ENCODE measurements at regions not wholly inside any gene's neighbourhood (a gene's known extent, or its start where the extent isn't known, plus 50 kb on each side); places are given as distances from the start of the nearest gene placed in this dataset.

DNA sequence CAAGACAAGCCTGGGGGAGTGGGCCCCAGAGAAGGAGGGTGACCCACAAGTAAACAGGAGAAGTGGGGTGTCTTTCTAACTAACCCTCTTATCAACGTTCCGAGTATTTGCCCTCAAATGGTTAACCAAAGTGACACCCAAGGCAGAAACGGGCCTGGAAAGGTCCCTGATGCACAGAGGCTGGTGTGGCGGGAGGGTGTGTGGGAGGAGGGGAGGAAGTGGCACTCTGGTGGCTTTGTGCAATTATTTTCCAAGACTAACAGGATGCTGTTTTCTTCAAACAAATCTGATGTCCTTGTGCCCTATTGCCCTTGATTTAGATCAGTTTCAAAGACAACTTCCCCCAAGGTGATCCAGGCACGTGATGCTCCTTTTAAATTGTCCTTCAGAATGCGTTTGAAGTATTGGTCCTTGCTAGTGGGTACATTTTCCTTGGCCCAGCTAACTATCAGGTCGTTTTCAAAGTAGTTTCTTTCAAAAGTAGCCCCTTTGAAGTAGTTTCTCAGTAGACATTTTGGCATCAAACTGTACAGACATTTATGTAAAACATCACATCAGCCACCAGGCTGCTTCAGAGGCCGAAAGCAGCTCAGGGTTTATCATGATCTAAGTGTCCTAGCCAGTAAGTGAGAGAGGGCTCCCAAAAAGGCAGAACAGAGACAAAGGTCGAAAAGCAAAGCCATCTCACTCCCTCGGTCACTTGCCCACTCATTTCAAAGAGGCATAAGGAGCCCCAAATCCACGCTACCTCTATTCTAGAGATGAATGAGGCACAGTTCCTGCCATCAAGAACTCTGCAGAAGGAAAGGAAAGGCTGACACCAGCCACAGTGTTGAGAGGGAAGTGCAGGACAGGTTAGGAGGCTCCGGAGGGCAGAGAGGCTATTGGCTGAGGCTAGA is 371.1 kb upstream of the ID2 start:
- no peak for TF ChIP-seq POLR2A (IDR thresholded peaks at IDR 0.05)
- TF ChIP-seq, protein P1, sequence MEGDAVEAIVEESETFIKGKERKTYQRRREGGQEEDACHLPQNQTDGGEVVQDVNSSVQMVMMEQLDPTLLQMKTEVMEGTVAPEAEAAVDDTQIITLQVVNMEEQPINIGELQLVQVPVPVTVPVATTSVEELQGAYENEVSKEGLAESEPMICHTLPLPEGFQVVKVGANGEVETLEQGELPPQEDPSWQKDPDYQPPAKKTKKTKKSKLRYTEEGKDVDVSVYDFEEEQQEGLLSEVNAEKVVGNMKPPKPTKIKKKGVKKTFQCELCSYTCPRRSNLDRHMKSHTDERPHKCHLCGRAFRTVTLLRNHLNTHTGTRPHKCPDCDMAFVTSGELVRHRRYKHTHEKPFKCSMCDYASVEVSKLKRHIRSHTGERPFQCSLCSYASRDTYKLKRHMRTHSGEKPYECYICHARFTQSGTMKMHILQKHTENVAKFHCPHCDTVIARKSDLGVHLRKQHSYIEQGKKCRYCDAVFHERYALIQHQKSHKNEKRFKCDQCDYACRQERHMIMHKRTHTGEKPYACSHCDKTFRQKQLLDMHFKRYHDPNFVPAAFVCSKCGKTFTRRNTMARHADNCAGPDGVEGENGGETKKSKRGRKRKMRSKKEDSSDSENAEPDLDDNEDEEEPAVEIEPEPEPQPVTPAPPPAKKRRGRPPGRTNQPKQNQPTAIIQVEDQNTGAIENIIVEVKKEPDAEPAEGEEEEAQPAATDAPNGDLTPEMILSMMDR (IDR thresholded peaks at IDR 0.05): peak in 1 of 6 experiments; percentile 18
- Histone ChIP-seq H3K36me3 (replicated peaks in 1 of 2) (no peaks in the 10 kb centered on the region), H3K4me3 (no peak overlapping the region), H3K27ac (peak overlapping the region in 1 of 5 donors; percentile 44), H3K27me3 (no peaks in the 10 kb centered on the region), H3K9me3 (replicated peaks in 1 of 3) (no peaks in the 10 kb centered on the region), H3K4me1 (replicated peaks in 1 of 2) (peaks cover 0 to 3% of the 10 kb centered on the region in 2 donors)
- WGBS, 4 donors: 35 to 50% (median 43%) methylated on average over 11 to 12 of the region's 12 CpGs
- intact Hi-C loops (cut with DNase I): no loop called here
- DNase-seq: peak in 2 of 7 donors; percentile 24 to 25

DNA sequence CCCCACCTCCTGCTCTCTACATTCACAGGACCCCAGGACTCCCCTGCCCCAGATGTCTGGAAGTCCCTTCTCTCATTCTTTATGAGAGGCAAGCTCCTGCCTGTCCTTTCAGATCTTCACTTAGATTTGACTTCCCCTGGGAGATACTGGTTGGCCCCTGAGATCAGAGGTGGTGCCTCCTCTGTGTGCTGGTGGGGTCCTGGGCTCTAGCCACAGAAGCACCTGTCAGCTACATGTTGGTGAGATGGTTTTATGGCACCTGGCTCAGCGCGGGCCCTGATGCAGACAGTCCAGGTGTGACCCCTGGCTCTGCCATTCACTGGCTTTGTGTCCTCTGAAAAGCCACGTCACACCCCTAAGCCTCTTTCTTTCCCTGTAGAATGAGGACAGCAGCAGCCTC is 369.6 kb upstream of the ID2 start:
- DNase-seq: no peak
- no peaks in the 10 kb centered on the region for H3K36me3 ChIP-seq (replicated peaks in 1 of 2)
- no peak for TF ChIP-seq POLR2A (IDR thresholded peaks at IDR 0.05)
- TF ChIP-seq, protein P1 (IDR thresholded peaks at IDR 0.05): no peak
- H3K27me3 ChIP-seq: no peaks in the 10 kb centered on the region
- intact Hi-C loops (cut with DNase I): no loop called here
- 91 to 97% (median 95%) methylated on average over 3 of the region's 3 CpGs for WGBS, 4 donors
- H3K9me3 ChIP-seq (replicated peaks in 1 of 3): no peaks in the 10 kb centered on the region
- H3K27ac ChIP-seq: no peak overlapping the region
- no peak overlapping the region for H3K4me3 ChIP-seq
- peaks cover 0 to 3% of the 10 kb centered on the region in 2 donors for H3K4me1 ChIP-seq (replicated peaks in 1 of 2)

DNA sequence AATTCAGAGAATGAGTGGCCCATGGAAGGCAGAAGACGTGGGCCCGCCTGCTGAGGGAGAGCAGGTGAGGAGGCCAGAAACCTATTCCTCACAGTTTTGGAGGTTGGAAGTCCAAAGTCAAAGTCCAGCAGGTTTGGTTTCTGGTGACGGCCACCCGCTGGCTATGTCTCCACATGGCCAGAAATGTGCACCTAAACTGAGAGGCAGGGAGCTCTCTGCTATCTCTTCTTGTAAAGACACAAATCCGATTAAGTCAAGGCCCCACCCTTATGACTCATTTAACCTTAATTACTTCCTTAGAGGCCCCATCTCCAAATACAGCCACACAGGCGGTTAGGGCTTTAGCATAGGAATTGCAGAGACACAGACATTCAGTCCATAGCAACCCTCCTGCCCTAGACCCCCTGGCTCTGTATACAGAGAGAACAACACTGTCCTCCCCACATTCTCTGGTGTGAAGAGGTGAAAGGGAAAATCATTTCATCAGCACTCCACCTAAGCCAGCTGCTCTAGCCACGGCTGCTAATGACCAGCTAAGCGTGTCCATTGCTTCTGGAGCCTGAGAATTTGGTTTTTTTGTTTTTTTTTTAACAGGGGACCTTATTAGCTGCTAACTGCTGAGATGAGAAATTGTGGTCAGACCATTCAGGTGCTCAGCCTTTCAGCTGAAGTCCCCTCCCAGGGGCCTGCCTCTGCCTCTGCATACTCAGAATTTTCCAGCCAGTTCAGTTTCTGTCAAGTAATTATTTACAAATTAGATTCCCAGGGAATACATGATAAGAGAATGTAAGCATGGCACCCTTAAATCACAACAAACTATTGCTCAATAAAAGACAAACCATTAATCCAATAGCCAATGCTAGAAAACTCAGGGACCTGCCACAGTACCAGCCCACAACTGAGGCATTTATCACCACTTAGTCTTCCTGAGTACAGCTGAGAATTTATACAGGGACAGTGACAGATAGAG is 368.7 kb upstream of the ID2 start:
- 80 to 91% (median 84%) methylated on average over 8 of the region's 8 CpGs for WGBS, 4 donors

More for the DNA sequence above, 368.7 kb upstream of the ID2 start:
- no peak overlapping the region for H3K4me3 ChIP-seq
- no peaks in the 10 kb centered on the region for H3K27me3 ChIP-seq
- no peaks in the 10 kb centered on the region for H3K36me3 ChIP-seq (replicated peaks in 1 of 2)
- no peak for DNase-seq
- TF ChIP-seq, protein P1 (IDR thresholded peaks at IDR 0.05): no peak
- H3K4me1 ChIP-seq (replicated peaks in 1 of 2): peaks cover 0 to 3% of the 10 kb centered on the region in 2 donors
- H3K27ac ChIP-seq: no peak overlapping the region
- intact Hi-C loops (cut with DNase I): no loop called here
- H3K9me3 ChIP-seq (replicated peaks in 1 of 3): no peaks in the 10 kb centered on the region

Measured in adrenal gland (tissue), 9 donors.